HUDEP-2 (cell line): ENCODE measurements at regions not wholly inside any gene's neighbourhood (a gene's known extent, or its start where the extent isn't known, plus 50 kb on each side); places are given as distances from the start of the nearest gene placed in this dataset.

ENCODE experiments used
- DNase-seq, 76 experiments: peaks; one replicate each; lab custom pipeline; 2025; ENCODE audit not compliant: unreplicated experiment in 76 of 76; lab: John Stamatoyannopoulos, UW

DNA sequence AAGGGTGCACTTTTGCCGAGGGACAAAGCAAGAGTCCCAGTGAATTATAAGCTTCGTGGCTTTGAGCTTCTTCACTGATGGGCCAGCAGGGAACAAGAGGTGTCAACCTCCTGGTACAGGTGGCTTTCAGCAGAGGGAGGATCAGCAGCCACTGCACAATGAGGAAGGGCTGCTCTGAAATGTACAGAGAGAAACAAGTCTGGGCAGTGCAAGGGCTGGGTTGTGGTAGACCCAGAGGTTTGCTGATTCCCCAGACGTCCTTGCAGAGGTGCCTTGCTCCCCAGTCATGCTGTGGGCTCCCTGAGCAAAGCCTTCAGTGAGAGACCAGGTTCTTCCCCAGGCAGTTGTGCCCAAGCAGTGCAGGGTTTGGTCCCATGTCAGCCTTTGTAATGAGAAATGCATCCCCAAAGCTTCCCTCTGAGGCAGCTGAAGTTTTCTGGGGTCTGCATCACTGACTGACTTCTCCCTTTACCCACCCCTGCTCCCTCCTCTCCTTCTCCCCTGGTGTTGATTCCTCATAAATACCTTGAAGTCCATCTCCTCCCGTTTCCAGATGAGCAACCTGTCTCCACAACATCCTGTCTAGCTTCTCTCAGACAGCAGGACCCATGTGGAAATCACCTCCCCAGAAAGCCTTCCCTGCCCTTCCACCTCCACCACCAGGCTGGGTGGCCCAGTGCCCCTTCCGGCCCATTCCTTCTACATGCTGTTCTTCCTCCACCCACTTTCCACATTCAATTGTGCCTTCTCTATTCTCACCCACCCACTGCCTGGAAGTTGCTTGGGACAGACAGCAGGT, 599.6 kb upstream of the ADAMTS16 start:
- no peak for DNase-seq

DNA sequence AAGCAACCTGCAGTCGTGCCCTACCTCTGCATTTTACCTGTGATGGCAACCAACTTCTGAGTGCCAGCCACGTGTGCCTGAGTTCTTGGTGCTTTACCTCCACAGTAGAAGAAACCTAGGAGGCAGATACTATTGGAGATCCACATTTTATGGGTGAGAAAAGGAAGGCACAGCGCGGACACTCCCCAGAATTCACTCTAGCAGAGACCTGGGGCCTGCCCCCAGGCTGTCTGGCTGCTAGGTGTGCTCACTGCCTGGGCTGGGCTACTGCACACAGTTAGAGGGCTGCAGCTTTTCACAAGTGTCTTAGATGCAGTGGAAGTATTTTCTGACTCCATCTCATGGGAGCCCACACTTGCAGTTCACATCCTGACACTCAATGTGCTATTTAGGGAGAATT, 598.8 kb upstream of the ADAMTS16 start:
- no peak for DNase-seq

DNA sequence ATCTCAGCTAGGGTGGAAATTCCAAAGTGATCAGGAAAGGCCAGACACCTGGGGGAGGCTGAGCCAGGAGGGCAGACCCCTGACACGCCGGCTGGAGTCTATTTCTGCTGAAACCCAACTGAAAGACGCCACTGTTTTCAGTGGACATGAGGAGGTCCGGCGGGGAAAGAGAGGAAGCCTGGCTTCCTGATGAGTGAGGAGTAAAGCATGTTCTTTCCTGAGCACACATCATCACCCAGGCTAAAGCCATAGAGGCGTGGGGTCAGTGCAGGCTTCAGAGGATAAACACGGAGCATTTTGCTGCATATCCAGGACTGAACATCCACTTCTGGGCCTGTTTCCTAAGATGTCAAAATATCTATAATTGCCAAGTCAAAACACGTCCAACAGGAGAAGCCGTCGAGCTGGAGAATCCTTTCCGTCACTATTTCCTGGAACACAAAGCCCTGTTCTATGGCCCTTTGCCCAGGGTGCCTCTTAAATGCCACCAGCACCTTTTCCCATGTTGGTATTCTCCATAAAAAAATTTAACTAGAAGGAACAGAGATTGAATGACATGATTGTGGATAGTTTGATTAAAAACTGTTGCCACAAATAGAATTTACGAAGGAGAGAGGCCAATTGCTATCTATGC, 597.9 kb upstream of the ADAMTS16 start:
- DNase-seq = no peak

DNA sequence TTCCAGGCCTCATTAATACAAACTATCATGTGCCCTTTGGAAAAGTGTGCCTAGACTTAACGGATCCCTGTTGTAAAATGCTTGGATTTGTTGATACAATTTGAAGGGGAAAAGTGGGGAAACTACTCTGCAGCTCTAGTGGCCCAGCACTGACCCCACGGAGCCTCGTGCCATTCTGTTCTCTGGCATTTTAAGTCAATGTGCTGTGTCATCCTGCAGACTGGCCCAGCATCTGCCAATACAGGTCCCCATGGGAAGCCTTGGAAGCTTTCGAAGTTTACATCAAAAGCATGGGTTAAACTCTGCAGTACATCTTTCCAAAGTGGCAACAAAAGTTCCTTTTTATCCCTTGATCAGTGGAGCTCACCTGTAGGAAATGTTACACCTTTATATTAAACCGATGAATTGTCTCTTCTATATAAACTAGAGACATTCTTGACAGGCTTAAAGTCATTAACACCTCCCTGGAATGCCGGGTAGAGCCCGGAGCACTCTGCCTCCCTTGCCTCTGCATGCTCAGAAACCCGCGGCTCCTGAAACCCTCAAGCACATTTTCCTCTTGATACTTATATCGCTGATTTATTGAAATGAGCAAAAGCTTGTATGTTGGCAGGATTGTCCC, 596.0 kb upstream of the ADAMTS16 start:
- no peak for DNase-seq

DNA sequence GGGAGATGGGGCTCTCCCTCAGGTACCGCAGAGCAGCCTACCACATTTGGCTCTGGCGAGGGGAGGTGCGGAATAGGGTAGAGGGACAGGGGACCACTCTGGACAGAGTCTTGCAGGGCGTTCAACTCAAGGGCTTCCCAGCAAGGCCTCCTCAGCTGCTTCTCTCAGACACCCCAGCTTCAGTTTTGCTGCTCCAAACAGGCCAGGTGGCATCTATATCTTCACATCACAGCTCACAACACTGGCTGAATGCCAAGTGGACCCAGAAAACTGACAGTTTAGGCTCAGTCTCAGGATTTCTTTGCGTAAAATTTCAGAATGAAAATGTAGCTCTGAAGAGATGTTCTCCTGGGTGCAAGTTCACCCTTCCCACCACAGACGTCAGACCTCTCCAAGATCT, 592.6 kb upstream of the ADAMTS16 start:
- no peak for DNase-seq

DNA sequence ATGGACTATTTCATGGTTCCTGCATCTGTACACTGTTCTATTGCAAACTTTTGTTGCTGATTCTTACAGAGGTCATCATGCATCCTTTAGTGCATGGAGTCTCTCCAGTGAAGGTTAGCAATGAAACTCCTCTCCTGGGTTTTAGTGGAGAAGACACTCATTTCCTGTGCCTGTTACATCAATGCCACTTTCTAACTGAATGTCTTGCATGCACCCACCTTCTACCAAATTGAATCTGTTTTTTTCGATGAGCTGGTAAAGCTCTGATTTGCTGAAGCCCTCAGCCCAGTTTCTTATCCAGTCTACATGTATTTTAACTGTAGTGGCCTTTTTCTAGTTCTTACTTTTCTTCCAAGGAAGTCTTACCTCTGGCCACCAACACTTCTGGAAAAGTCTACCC, 591.8 kb upstream of the ADAMTS16 start:
- DNase-seq = no peak

DNA sequence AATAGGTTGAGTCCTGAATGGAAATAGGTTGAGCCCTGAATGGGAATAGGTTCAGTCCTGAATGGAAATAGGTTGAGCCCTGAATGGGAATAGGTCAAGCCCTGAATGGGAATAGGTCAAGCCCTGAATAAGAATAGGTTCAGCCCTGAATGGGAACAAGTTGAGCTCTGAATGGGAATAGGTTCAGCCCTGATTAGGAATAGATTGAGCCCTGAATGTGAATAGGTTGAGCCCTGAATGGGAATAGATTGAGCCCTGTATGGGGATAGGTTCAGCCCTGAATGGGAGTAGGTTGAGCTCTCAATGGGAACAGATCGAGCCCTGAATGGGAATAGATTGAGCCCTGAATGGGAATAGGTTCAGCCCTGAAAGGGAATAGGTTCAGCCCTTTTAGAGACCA, 590.8 kb upstream of the ADAMTS16 start:
- no peak for DNase-seq

DNA sequence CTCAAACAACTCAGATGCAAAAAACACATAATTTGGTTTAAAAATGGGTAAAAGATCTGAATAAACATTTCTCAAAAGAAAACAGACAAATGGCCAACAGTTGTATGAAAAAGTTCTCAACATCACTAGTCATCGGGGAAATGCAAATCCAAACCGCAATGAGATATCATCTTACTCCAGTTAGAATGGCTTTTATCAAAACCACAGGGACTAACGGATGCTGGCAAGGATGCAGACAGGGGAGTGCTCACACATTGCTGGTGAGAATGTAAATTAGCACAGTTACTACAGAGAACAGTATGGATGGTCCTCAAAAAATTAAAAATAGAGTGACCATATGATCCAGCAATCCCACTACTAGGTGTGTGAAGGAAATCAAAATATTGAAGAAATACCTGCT, 589.1 kb upstream of the ADAMTS16 start:
- peak in 1 of 76 experiments; percentile 15 for DNase-seq

DNA sequence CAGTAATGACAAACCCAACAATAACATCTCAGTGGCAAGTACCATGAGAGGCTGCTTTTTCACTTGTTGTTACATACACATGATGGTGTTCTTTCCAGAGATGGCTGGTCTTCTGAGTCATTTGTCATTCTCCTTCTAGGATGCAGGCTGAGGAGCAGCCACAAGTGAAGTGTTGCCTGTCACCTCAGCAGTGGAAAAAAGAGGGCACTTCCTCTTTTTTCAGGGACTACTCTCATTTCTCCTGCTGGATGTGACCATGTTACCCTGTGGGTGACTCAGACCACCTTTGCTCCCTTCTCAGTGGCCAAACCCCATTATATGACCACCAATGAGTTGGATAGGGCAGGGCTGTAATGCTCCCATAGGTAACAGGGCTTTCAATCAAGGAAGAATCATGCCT, 587.0 kb upstream of the ADAMTS16 start:
- no peak for DNase-seq

DNA sequence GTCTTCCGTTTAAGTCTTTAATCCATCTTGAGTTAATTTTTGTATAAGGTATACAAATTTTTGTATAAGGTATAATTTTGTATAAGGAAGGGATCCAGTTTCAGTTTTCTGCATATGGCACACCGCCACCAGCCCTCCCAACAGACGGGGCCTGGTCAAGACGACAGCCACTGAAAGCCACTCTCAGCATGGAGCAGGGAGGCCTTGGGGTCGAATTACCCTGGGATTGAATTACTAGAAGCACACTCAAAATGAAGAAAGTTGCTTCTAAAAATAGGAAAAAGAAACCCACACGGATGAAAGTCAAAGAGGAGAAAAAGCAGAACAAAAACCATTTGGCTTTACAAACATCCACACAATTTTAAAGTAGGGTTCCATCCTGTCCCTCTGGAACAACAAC, 586.2 kb upstream of the ADAMTS16 start:
- DNase-seq = no peak

DNA sequence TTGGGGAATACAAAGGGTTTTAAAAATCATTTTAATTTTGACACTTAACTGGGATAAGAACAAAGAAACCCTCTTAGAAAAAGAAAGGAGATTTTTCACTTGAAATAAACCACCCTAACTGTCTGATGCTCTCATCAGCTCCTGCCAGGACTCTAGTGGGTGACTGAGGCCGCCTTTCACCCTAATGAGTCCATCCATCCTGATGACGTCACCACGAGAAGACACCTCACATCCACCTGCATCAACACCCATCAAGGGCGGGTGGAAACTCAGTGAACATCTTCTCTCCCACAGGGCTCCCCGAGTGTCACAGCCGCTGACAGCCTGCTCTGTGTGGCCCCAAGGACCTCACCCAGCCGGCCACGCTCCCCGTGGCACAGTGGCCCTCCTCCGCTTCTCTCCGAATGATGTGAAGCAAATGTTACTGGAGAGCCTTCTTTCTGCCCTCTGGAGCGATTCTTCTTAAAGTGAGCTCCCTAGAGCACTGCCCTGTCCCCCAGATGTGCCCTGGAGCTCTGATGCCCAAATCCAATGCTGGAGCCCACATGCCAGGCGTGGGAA, 584.3 kb upstream of the ADAMTS16 start:
- no peak for DNase-seq

DNA sequence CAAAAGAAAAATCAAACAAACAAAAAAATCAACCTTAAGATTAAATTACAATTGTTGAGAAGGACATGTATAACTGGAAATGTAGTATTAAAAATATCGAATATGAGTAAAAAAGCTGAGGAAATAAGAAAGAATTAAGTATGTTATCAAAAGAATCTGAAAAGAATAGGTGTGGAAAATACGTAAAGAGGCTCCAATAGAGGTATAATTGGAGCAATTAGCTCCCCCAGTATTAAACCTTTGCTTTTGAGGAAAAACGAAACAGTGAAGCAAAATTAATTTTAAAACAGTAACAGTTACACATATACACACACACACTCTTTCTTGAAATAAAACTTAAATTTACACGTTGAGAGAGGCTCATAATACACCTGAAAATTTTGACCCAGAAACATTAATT, 578.7 kb upstream of the ADAMTS16 start:
- no peak for DNase-seq

DNA sequence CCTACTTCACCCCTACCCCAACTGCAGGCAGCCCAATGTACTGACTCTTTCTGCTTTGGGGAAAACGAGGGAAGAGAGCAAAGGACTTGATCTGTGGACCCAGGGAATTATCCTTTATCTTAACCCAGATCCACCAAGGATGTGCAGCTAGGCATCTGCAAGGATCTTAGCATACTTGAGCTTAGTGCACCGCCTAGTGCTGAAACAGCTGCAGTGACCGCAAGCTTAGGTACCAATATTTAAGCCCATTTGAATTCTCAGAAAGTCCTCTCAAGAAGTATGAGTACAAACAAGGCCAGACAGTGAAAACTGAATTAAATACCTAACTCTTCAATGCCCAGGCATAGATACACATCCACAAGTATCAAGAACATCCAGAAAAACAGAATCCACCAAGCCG, 576.7 kb upstream of the ADAMTS16 start:
- DNase-seq = peak in 1 of 76 experiments; percentile 2

DNA sequence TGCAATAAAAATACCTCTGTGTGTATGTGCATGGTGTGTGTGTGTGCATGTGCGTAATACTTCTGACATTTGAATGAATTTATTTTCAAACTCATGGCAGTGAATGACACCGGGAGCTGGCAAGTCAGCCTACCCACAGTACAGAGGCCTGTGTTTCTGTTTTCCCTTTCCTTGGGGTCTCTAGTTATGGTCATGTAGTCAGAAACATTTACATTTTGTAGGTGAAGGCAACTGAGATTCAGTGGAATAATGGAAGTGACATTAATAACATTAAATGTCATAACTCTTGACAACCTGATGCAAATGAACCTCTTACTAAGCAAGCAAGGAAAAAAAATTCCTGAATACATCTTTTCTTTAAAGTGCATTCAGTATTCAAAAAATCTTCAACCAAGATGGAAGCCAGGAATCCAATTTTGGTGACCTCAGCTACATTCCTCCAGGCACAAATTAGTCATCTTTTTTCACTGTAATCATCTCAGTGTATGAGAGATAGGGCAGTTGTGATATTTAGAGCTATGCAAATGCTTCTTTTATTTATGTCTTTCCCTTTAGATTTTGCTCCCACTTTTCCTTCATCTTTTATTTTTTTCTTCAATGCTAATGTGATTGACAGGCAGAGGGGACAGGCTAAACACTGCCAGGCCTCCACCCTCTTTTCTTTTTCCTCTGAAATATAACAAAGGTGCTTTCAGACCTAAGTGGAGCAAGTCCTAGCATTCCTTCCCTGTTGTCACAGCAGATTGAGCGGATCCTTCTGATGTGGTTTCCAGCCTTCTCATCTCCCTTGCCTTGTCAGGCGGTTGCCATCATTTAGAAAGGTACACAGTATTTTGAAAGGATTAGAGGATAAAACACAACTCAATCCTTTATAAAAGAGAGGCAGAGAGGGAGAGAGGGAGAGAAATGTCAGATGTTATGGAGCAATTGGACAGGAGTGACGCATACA, 569.8 kb upstream of the ADAMTS16 start:
- no peak for DNase-seq

DNA sequence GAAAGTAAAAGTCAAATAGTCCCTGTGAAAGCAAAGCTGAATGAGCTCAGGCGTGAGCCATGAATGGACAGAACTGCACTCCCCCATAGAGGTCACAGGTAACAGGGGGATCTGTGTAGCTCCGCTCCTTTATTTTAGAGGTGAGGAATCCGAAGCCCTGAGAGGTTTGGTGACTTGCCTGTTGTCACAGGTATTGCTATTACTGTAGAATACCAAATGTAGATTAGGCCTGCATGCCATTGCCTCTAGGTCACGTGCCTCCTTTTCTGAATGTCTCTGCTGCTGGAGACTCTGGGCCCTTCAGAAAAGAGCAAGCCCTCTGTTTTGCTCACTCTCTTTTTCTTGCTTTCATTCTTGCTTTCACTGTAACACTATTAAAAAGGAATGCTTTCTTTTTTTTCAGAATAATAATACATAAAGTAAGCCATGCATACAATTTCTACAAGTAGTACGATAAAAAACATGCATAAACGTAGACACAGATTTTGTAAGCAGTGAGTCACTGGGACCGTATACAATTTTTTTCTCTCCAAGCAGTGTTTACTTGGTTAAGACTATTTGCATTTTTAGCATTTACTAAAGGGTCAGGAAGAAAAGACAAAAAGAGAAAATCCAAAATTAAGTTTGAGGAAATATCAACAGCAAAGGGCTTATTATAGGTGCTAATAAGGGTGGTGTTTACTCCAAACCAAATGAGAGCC, 568.7 kb upstream of the ADAMTS16 start:
- DNase-seq = no peak

DNA sequence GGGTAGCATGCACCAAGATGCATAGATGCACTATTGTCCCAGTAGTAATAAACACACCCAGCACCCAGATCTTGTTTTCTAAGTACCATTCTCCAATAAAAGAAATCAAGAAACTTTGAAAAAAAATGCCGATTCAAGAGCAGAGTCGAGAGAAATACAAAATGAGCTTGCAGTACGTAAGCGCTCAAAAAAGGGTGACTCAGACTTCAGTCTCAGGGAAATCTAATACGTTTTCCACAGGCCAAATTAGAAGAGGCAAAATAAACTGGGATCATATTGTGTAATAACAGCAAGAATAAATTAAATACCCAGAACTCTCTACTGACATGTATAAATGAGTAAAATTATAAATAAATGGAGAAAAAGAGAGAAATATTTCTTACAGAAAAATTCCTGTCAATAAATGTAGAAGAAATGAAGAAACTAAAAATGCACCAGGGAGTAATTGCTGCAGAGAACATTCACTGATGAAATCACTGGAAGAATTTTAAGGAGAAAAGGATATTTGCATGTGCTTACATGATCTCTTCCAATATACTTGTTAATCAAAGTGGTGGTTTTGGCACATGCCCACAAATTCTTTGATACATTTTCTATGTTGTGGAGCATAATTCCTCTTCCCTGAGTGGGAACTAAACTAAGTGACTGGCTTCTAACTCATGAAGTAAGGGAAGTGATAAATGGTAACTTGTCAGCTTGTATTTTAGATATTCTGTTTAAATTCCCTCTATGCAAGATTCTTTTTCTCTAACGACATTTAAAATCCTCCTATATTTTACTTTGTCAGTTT, 567.6 kb upstream of the ADAMTS16 start:
- DNase-seq = no peak

DNA sequence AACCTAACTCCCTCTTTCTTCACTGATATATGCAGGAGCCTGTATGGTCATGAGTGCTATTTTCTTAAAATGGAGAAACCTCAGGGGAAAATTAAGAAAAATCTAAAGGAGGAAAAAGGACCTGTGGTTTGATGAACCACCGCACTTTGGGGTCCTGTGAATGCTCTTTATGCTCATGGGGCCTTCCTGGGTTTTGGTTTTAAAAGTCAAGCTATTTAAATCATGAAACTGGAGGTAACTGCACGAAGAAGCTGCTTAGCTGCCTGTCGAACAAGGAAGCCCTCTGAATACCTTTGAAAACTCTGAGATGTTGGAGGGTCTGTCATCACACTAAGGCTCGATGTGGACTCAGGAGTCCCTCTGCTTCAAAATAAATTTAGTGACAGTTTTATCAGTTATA, 564.5 kb upstream of the ADAMTS16 start:
- no peak for DNase-seq

DNA sequence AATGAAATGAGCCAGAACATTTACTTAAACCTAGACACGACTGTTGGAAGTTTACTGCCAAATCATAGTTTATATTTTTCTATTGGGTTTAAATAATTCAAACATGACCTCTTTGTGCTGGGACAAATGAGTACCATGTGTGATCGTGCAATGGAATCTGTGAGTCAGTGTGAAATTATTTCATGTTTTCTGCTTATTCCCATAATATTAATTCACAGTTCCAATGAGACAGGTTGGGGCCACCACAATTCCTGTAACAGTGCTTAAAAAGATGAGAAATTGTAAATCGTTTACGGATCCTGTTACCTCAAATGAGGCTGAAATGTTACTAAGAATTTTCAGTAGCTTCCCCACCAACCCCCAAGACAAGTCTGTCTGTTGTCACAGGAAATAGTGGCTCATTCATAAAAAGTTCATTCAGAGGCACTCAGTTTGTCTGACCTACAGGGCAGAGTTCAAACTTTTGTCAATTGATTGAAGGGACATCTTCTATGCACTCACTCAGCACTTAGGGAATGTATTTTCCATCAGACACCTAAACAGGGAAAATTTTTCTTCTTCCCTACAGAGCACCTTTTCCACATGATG, 563.9 kb upstream of the ADAMTS16 start:
- no peak for DNase-seq

DNA sequence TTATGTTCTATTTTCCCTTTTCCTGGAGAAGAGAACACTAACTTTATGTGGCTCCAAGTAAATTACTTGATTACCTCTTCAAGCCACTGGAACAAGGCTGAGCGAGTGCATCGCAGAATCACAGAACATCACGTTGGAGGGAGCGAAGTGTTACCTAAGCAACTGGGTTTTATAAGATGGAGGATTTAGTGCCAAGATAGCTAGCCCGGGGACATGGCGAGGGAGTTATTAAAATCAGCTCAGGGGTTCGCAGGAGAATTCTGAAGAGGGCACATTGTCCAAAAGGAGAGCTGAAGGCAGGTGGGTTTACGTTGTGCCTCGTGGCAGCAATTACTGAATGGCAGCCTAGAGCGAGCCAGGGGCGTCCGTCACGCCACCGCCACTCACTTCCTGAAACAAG, 563.2 kb upstream of the ADAMTS16 start:
- no peak for DNase-seq
